ENCODE measurements at regions not wholly inside any gene's neighbourhood (a gene's known extent, or its start where the extent isn't known, plus 50 kb on each side); places are given as distances from the start of the nearest gene placed in this dataset.

DNA sequence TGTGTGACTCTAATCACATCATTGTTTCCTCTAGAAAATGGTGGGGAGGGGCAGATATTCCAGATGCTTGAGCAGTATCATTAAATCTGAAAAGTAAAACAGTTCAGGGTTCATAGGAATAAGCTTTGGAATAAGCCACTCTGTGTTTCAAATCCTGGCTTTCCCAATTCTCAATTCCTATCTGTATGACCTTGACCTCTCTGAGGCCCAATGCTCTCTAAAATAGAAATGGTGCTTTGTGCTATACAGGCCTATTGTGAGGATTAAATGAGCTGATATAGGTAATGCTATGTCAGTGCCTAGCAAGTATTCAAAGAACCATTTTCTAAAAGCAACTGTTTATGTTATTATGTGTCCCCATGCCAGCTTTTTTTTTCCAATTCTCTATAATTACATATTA is 209.0 kb upstream of the PRSS16 start (continued):
- TF ChIP-seq ZNF543 (CRISPR knock-in tag; IDR thresholded peaks at IDR 0.05), result no peak
- no peak for TF ChIP-seq NFYC (CRISPR knock-in tag; IDR thresholded peaks at IDR 0.05)
- TF ChIP-seq MYNN (CRISPR knock-in tag; IDR thresholded peaks at IDR 0.05; ENCODE audit: low read depth), result no peak
- TF ChIP-seq ATRX (CRISPR knock-in tag; IDR thresholded peaks at IDR 0.05; ENCODE audit: borderline replicate concordance), result no peak
- no peak for TF ChIP-seq TEAD3 (CRISPR knock-in tag; optimal IDR thresholded peaks at IDR 0.05; ENCODE audit: borderline replicate concordance)
- peak; percentile 55 for TF ChIP-seq GATAD2A (CRISPR knock-in tag; IDR thresholded peaks at IDR 0.05)
- TF ChIP-seq RXRB (CRISPR knock-in tag; IDR thresholded peaks at IDR 0.05; ENCODE audit: borderline replicate concordance), result 0 out of 2 replicates have a peak, but pooled peaks have one; percentile 38

GRCh38 chr6:27040244-27041042 is 207.1 kb upstream of the PRSS16 start:
- H3K4me2 ChIP-seq (ENCODE audit: low read depth, low read length), result peak overlapping the region; percentile 28; the same call in 1 of the 2 replicates
- no peaks in the 10 kb centered on the region for H3K79me2 ChIP-seq (ENCODE audit: insufficient read depth, low read length)
- peak; percentile 73 for ATAC-seq
- no peaks in the 10 kb centered on the region for H3K27me3 ChIP-seq (ENCODE audit: control insufficient read depth in 1 of 2, insufficient read depth in 2 of 2, low read length in 2 of 2)
- H3K4me1 ChIP-seq (ENCODE audit: insufficient read depth, low read length), result peaks cover 30% of the 10 kb centered on the region
- ChIA-PET POLR2A (no interaction called here), CTCF (ENCODE audit: low intra/inter-chr PET ratio, low total read pairs) (no interaction called here)
- no peak overlapping the region for H3K4me3 ChIP-seq (replicated peaks in 1 of 3; ENCODE audit: insufficient read depth in 1 of 3, low read depth in 2 of 3, low read length in 3 of 3)
- no peak overlapping the region for H2AFZ ChIP-seq (ENCODE audit: low read length)
- H3K27ac ChIP-seq (ENCODE audit: extremely low read length, insufficient read depth, low read length), result no peak overlapping the region
- intact Hi-C loops (cut with micrococcal nuclease; ENCODE audit: unreplicated experiment), result no loop called here
- no TSS peak for BruUV-seq (replicated peaks)
- H3K9ac ChIP-seq (ENCODE audit: insufficient read depth, low read depth, low read length), result no peak overlapping the region
- no peaks in the 10 kb centered on the region for H4K20me1 ChIP-seq (ENCODE audit: insufficient read depth, low read length)
- H3K9me3 ChIP-seq (ENCODE audit: low read length), result no peaks in the 10 kb centered on the region
- FAIRE-seq, result peak; percentile 71
- H3K36me3 ChIP-seq (replicated peaks in 1 of 2; ENCODE audit: control insufficient read depth in 1 of 2, insufficient read depth in 2 of 2, low read length in 2 of 2), result no peaks in the 10 kb centered on the region
- DNase-seq (ENCODE audit: low spot score), result peak; percentile 66
- in situ Hi-C loops (cut with HindIII; ENCODE audit: extremely low pct_ligation_motif_present, low pct_unique_long_range_greater_than_20kb), result no loop called here
- 41% methylated on average over 7 of the region's 7 CpGs for WGBS (ENCODE audit: low lambda C conversion rate)
- TF ChIP-seq SATB2 (CRISPR knock-in tag; IDR thresholded peaks at IDR 0.05) (no peak), ZNF138 (CRISPR knock-in tag; IDR thresholded peaks at IDR 0.05; ENCODE audit: low read depth) (no peak), ZKSCAN8 (CRISPR knock-in tag; IDR thresholded peaks at IDR 0.05; ENCODE audit: borderline replicate concordance) (no peak), ZBTB14 (CRISPR knock-in tag; IDR thresholded peaks at IDR 0.05) (no peak), ZMYM4 (CRISPR knock-in tag; IDR thresholded peaks at IDR 0.05) (peak; percentile 63), RBM22 (optimal IDR thresholded peaks at IDR 0.05; ENCODE audit: low read length) (no peak), ZNF558 (CRISPR knock-in tag; IDR thresholded peaks at IDR 0.05; ENCODE audit: borderline replicate concordance) (no peak), TBP (CRISPR knock-in tag; IDR thresholded peaks at IDR 0.05) (no peak), RORA (CRISPR knock-in tag; IDR thresholded peaks at IDR 0.05) (0 out of 2 replicates have a peak, but pooled peaks have one; percentile 41), ZNF607 (CRISPR knock-in tag; IDR thresholded peaks at IDR 0.05; ENCODE audit: borderline replicate concordance) (no peak)
- TF ChIP-seq, protein P1, sequence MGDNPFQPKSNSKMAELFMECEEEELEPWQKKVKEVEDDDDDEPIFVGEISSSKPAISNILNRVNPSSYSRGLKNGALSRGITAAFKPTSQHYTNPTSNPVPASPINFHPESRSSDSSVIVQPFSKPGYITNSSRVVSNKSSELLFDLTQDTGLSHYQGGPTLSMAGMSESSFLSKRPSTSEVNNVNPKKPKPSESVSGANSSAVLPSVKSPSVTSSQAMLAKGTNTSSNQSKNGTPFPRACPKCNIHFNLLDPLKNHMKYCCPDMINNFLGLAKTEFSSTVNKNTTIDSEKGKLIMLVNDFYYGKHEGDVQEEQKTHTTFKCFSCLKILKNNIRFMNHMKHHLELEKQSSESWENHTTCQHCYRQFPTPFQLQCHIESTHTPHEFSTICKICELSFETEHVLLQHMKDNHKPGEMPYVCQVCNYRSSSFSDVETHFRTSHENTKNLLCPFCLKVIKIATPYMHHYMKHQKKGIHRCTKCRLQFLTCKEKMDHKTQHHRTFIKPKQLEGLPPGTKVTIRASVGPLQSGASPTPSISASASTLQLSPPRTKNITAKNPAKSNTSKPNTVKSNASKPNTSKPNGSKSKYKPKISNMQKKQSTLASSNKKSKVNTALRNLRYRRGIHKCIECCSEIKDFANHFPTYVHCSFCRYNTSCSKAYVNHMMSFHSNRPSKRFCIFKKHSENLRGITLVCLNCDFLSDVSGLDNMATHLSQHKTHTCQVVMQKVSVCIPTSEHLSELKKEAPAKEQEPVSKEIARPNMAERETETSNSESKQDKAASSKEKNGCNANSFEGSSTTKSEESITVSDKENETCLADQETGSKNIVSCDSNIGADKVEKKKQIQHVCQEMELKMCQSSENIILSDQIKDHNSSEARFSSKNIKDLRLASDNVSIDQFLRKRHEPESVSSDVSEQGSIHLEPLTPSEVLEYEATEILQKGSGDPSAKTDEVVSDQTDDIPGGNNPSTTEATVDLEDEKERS (CRISPR knock-in tag; IDR thresholded peaks at IDR 0.05), result no peak
- TF ChIP-seq, protein P2, sequence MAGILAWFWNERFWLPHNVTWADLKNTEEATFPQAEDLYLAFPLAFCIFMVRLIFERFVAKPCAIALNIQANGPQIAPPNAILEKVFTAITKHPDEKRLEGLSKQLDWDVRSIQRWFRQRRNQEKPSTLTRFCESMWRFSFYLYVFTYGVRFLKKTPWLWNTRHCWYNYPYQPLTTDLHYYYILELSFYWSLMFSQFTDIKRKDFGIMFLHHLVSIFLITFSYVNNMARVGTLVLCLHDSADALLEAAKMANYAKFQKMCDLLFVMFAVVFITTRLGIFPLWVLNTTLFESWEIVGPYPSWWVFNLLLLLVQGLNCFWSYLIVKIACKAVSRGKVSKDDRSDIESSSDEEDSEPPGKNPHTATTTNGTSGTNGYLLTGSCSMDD (CRISPR knock-in tag; IDR thresholded peaks at IDR 0.05), result no peak

Data from HepG2 (cell line).